Activated CD4-positive, alpha-beta T cell treated with anti-CD3 and anti-CD28 coated beads, Interleukin-2, amount 10 ng/mL, durations not matched to agents 7 days and 5 days (primary cell): ENCODE measurements at regions not wholly inside any gene's neighbourhood (a gene's known extent, or its start where the extent isn't known, plus 50 kb on each side); places are given as distances from the start of the nearest gene placed in this dataset.

Experiments
- CTCF ChIA-PET: fragments of 350-600 bp; sonication (Branson Sonifier 250); formaldehyde crosslinking; loops from one replicate; lab custom pipeline; 2021; ENCODE audit warnings: antibody characterized with exemption; lab: Charles Lee
- POLR2A ChIA-PET: fragments of 350-600 bp; sonication (Branson Sonifier 250); formaldehyde crosslinking; loops from one replicate; lab custom pipeline; 2021; ENCODE audit warnings: antibody characterized with exemption; lab: Charles Lee
- DNase-seq: peaks from one replicate; pipeline ENCODE4 v3.0.0-alpha.2; 2020
- H3K27ac Mint-ChIP-seq: one replicate; pipeline ENCODE4 v1.8.0; 2021; ENCODE audit warnings: mild to moderate bottlenecking, moderate library complexity, mixed read lengths
- H3K27me3 Mint-ChIP-seq: one replicate; pipeline ENCODE4 v1.8.0; 2021; ENCODE audit warnings: mixed read lengths
- H3K36me3 Mint-ChIP-seq: one replicate; pipeline ENCODE4 v1.8.0; 2021; ENCODE audit warnings: low read depth, mixed read lengths
- H3K4me1 Mint-ChIP-seq: one replicate; pipeline ENCODE4 v1.8.0; 2021; ENCODE audit warnings: mixed read lengths
- H3K4me3 Mint-ChIP-seq: one replicate; pipeline ENCODE4 v1.8.0; 2021; ENCODE audit warnings: mild to moderate bottlenecking, moderate library complexity, mixed read lengths
- H3K9me3 Mint-ChIP-seq: one replicate; pipeline ENCODE4 v1.8.0; 2021; ENCODE audit warnings: mixed read lengths

DNA sequence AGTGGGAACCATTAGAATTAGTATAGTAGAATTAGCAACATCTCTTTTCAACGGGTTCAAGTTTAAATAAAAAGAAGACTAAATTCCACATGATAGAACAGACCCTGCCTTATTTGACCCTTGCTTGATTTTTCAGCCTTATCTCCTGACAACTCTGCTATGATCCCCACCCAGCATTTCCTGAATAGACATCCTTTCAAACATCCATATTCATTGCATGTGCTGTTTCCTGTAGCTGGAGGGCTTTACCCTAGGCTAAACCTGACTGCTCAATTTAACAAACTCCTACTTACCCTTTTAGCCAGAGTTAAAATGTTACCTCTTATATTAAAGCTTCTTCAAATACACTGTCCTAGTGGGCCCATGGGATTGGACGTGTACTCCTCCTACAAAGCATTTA is 594.8 kb upstream of the ARID1B start:
- ChIA-PET POLR2A (interaction anchor here (0.6 kb wide), 1 partner anchor 15 kb away, joined by 3 read pairs; no protein-coding TSS in a partner anchor), CTCF (interaction anchor here (0.7 to 0.8 kb wide), 2 partner anchors 15 to 57 kb away, joined by 3 to 4 read pairs; no protein-coding TSS in a partner anchor)
- H3K27me3 Mint-ChIP-seq: no peaks in the 10 kb centered on the region
- no peak for DNase-seq
- H3K36me3 Mint-ChIP-seq: peaks cover 6% of the 10 kb centered on the region
- peaks cover 28% of the 10 kb centered on the region for H3K9me3 Mint-ChIP-seq
- peaks cover 21% of the 10 kb centered on the region for H3K4me1 Mint-ChIP-seq
- H3K4me3 Mint-ChIP-seq: no peak overlapping the region
- H3K27ac Mint-ChIP-seq: no peak overlapping the region

- CTCF ChIA-PET: no interaction called here
- POLR2A ChIA-PET: no interaction called here
- H3K27ac Mint-ChIP-seq: no peak overlapping the region
- H3K4me3 Mint-ChIP-seq: no peak overlapping the region
- H3K4me1 Mint-ChIP-seq: peaks cover 21% of the 10 kb centered on the region
- peaks cover 6% of the 10 kb centered on the region for H3K36me3 Mint-ChIP-seq
- H3K9me3 Mint-ChIP-seq: peaks cover 27% of the 10 kb centered on the region
- H3K27me3 Mint-ChIP-seq: no peaks in the 10 kb centered on the region
- DNase-seq: no peak
These were observed 595.7 kb upstream of the ARID1B start for GRCh38 chr6:156181506-156181905.

DNA sequence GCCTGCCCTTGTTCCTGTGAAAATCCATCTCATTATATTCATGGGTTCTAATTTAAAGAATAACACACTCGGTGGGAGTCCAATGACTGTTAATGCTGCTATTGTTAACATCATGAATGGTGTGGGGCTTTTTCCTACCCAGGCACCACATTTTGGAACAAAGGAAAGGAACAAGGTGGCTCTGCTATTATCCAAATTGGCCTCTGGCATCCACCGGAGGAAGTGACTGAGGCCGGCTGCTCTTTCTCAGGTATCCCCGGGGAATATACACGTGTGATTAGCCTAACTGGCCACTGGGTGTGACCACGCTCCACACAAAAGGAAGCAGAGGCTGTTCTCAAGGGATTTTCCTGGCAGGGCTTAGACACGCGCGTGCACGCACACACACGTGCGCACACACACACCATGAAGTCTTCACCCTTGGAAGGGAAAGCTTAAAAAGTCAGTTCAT is 601.2 kb upstream of the ARID1B start:
- Mint-ChIP-seq H3K4me3 (no peak overlapping the region), H3K36me3 (peaks cover 2% of the 10 kb centered on the region), H3K27me3 (no peaks in the 10 kb centered on the region), H3K9me3 (peaks cover 27% of the 10 kb centered on the region), H3K4me1 (peaks cover 13% of the 10 kb centered on the region), H3K27ac (no peak overlapping the region)
- DNase-seq: no peak
- CTCF ChIA-PET: no interaction called here
- POLR2A ChIA-PET: no interaction called here

DNA sequence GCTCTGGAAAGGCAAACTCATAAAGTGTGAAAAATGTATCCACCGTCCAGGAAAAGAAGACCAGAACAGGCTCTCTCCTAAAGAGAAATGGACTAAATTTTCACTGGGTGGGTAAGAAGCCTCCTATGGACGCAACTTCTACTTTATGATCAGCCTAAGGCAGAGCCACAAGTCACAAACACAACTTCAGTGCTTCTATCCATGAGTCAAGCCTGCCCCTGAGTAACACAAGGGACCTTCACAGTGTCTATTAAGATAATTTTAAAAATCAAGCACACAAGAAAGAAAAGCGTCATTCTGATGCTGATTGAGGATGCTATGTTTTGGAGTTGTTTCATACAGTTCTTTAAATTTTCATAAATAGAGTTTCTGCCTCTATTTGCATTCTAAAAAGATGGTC is 601.7 kb upstream of the ARID1B start:
- H3K9me3 Mint-ChIP-seq: peaks cover 25% of the 10 kb centered on the region
- no peak overlapping the region for H3K27ac Mint-ChIP-seq
- H3K4me3 Mint-ChIP-seq: no peak overlapping the region
- ChIA-PET POLR2A (no interaction called here), CTCF (no interaction called here)
- no peak for DNase-seq
- H3K27me3 Mint-ChIP-seq: no peaks in the 10 kb centered on the region
- H3K4me1 Mint-ChIP-seq: peaks cover 13% of the 10 kb centered on the region
- peaks cover 2% of the 10 kb centered on the region for H3K36me3 Mint-ChIP-seq

- peaks cover 20% of the 10 kb centered on the region for H3K9me3 Mint-ChIP-seq
- ChIA-PET CTCF (interaction anchor here (0.6 to 1.7 kb wide), 3 partner anchors 16 to 249 kb away, joined by 4 read pairs; no protein-coding TSS in a partner anchor), POLR2A (no interaction called here)
- H3K4me1 Mint-ChIP-seq: peaks cover 18% of the 10 kb centered on the region
- H3K36me3 Mint-ChIP-seq: peaks cover 2% of the 10 kb centered on the region
- H3K27ac Mint-ChIP-seq: peak overlapping the region; percentile 44
- no peaks in the 10 kb centered on the region for H3K27me3 Mint-ChIP-seq
- no peak overlapping the region for H3K4me3 Mint-ChIP-seq
- no peak for DNase-seq
These were observed 602.9 kb upstream of the ARID1B start for GRCh38 chr6:156174031-156174890.

DNA sequence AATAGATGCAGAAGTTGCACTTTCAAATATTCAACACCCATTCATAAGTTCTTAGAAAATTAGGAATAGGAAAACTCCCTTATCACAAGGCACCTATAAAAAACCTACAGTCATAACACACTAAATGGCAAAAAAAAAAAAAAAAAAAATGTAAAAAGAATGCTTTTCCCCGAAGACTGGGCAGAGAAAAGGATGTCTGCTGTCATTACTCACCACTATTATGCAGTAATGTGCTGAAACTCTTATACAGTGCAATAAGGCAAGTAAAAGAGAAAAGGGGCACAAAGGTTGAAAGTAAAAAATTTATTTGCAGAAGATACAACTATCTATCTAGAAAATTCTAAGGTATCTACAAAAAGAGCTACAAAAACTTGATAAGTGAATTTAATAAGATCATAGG is 607.8 kb upstream of the ARID1B start:
- ChIA-PET CTCF (no interaction called here), POLR2A (no interaction called here)
- Mint-ChIP-seq H3K4me1 (peaks cover 47% of the 10 kb centered on the region), H3K36me3 (peaks cover 2% of the 10 kb centered on the region), H3K27me3 (no peaks in the 10 kb centered on the region), H3K27ac (no peak overlapping the region), H3K4me3 (no peak overlapping the region), H3K9me3 (peaks cover 5% of the 10 kb centered on the region)
- DNase-seq: no peak

DNA sequence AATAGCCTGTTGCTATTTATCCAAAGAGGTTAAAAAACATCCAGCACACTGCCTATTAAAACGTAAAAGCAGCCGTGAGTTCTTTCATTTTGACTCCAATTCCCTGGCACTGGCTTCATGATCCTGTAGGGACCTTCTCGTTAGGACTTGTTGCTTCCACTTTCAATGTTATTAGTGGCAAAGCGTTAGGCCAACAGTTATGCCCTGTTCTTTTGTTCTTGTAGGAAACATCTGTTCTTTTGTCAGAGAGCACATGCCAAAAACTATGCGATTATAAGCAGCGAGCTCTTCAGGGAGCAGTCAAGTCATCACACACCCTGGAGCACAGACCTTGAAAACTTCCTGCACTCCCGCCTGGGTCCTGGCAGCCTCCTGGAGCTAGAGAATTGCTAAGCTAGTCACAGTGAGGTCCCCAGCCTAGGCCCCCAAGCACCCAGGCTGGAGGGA is 609.5 kb upstream of the ARID1B start:
- H3K36me3 Mint-ChIP-seq: no peaks in the 10 kb centered on the region
- POLR2A ChIA-PET: no interaction called here

GRCh38 chr6:156167016-156167624 is 610.1 kb upstream of the ARID1B start:
- peaks cover 47% of the 10 kb centered on the region for H3K4me1 Mint-ChIP-seq
- H3K27me3 Mint-ChIP-seq: no peaks in the 10 kb centered on the region
- H3K4me3 Mint-ChIP-seq: peak overlapping the region; percentile 62
- H3K9me3 Mint-ChIP-seq: no peaks in the 10 kb centered on the region
- DNase-seq: peak; percentile 25
- POLR2A ChIA-PET: no interaction called here
- CTCF ChIA-PET: interaction anchor here (1.5 kb wide), 1 partner anchor 9 kb away, joined by 5 read pairs; no protein-coding TSS in a partner anchor
- no peaks in the 10 kb centered on the region for H3K36me3 Mint-ChIP-seq
- peak overlapping the region; percentile 83 for H3K27ac Mint-ChIP-seq

More for the DNA sequence above, 609.5 kb upstream of the ARID1B start:
- Mint-ChIP-seq H3K4me3 (peak overlapping the region; percentile 62), H3K27ac (peak overlapping the region; percentile 83), H3K27me3 (no peaks in the 10 kb centered on the region), H3K4me1 (peaks cover 47% of the 10 kb centered on the region), H3K9me3 (no peaks in the 10 kb centered on the region)
- no peak for DNase-seq
- CTCF ChIA-PET: interaction anchor here (0.6 to 1.5 kb wide), 2 partner anchors 10 to 74 kb away, joined by 5 read pairs; no protein-coding TSS in a partner anchor

GRCh38 chr6:156166093-156166492 is 611.1 kb upstream of the ARID1B start:
- Mint-ChIP-seq H3K4me1 (peaks cover 47% of the 10 kb centered on the region), H3K36me3 (no peaks in the 10 kb centered on the region), H3K9me3 (no peaks in the 10 kb centered on the region), H3K27me3 (no peaks in the 10 kb centered on the region), H3K4me3 (no peak overlapping the region), H3K27ac (peak overlapping the region; percentile 68)
- ChIA-PET POLR2A (interaction anchor here (0.6 kb wide), 1 partner anchor 669 kb away, joined by 3 read pairs; no protein-coding TSS in a partner anchor), CTCF (interaction anchor here (0.7 to 1.0 kb wide), 2 partner anchors 20 to 885 kb away, joined by 3 to 5 read pairs; no protein-coding TSS in a partner anchor)
- DNase-seq: no peak

DNA sequence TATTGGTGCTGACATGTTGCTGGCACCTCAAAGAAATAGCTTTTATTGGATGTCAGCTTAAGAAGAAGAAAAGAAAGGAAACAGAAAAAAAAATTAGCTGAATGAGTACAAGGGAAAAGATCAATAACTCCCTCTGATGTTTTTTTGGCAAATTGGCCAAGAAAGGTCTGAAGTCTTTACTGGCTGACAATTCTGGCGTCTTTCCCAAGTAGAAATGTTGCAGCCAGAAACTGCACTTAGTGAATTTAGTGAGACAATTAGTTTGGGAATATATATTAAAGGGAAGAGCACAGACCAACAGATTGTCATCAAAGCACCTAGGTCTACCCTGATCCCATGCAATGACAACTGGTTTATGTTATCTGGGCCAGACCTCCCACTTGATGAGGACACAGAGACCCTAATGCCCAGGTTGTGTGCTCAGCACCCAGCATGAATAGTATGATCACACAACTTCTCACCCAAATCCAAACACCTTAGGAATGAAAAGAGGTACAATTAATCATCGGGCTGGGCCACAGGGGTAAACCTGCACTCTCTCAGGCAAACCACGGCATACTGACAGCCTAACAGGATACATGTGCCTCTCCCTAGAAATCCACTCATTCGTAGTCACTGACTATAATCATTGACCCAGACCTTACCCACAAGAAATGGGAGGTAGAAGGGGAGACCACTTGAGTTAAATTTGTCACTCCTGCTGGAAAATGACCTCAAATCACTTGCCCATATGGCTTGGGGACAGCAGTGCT is 612.3 kb upstream of the ARID1B start:
- Mint-ChIP-seq H3K27me3 (no peaks in the 10 kb centered on the region), H3K27ac (no peak overlapping the region), H3K4me3 (no peak overlapping the region), H3K4me1 (peaks cover 46% of the 10 kb centered on the region), H3K36me3 (no peaks in the 10 kb centered on the region), H3K9me3 (no peaks in the 10 kb centered on the region)
- ChIA-PET CTCF (no interaction called here), POLR2A (no interaction called here)
- no peak for DNase-seq

- Mint-ChIP-seq H3K27ac (peak overlapping the region; percentile 9), H3K9me3 (no peaks in the 10 kb centered on the region), H3K27me3 (no peaks in the 10 kb centered on the region), H3K4me1 (peaks cover 41% of the 10 kb centered on the region), H3K36me3 (no peaks in the 10 kb centered on the region), H3K4me3 (no peak overlapping the region)
- ChIA-PET CTCF (no interaction called here), POLR2A (no interaction called here)
- no peak for DNase-seq
These were observed 613.9 kb upstream of the ARID1B start for GRCh38 chr6:156163311-156163710.

DNA sequence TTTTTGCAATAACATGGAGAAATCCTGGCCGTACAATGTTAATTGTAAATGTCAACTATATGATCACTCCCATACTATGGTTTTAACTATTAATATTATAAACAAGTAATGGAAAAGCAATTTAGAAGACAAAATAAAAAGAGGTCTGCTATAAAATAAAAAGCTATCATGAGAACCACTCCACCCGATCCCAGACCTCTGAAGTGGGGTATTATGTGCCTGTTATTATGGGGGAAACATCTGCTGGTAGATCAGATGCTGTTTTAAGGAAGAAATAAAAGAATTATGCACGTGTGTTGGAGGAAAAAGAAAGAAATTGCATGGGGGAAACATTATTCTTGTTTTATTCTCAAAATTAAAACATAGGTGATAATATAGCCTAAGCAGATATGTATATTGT is 615.7 kb upstream of the ARID1B start:
- ChIA-PET CTCF (interaction anchor here (0.7 kb wide), 2 partner anchors 23 to 345 kb away, joined by 3 read pairs; no protein-coding TSS in a partner anchor), POLR2A (no interaction called here)
- no peaks in the 10 kb centered on the region for H3K27me3 Mint-ChIP-seq

More for the DNA sequence above, 615.7 kb upstream of the ARID1B start:
- no peak for DNase-seq
- Mint-ChIP-seq H3K4me1 (peaks cover 23% of the 10 kb centered on the region), H3K36me3 (no peaks in the 10 kb centered on the region), H3K27ac (no peak overlapping the region), H3K4me3 (no peak overlapping the region), H3K9me3 (no peaks in the 10 kb centered on the region)
